SKM-1 treated with dmso at 0.1 percent for 144 hours (cell line): ENCODE measurements at regions not wholly inside any gene's neighbourhood (a gene's known extent, or its start where the extent isn't known, plus 50 kb on each side); places are given as distances from the start of the nearest gene placed in this dataset.
"Not testable (repeated sequence)": the region's sequence is repeated elsewhere in the genome, so short reads cannot be mapped to it uniquely, and the experiment has no call there.

Source experiments
- DNase-seq: peaks from one replicate; lab custom pipeline; 2025; ENCODE audit not compliant: unreplicated experiment; lab: John Stamatoyannopoulos, UW

- DNase-seq = no peak
Measured at GRCh38 chr2:134009440-134009839, 244.4 kb upstream of the MGAT5 start.

GRCh38 chr2:134009906-134010305 lies 244.0 kb upstream of the MGAT5 start:
- not testable (repeated sequence) for DNase-seq

- no peak for DNase-seq
Measured at GRCh38 chr2:134011936-134012586, 241.8 kb upstream of the MGAT5 start.

GRCh38 chr2:134014196-134014960 lies 239.5 kb upstream of the MGAT5 start:
- no peak for DNase-seq

GRCh38 chr2:134019871-134020270 lies 234.0 kb upstream of the MGAT5 start:
- no peak for DNase-seq

GRCh38 chr2:134020608-134021007 lies 233.3 kb upstream of the MGAT5 start:
- no peak for DNase-seq

GRCh38 chr2:134021830-134022524 lies 231.9 kb upstream of the MGAT5 start:
- no peak for DNase-seq

GRCh38 chr2:134023854-134024253 lies 230.0 kb upstream of the MGAT5 start:
- DNase-seq = no peak

- no peak for DNase-seq
Measured at GRCh38 chr2:134027980-134028379, 225.9 kb upstream of the MGAT5 start.

GRCh38 chr2:134029418-134029817 lies 224.5 kb upstream of the MGAT5 start:
- no peak for DNase-seq

- DNase-seq = no peak
Measured at GRCh38 chr2:134031539-134031938, 222.3 kb upstream of the MGAT5 start.

GRCh38 chr2:134035605-134036370 lies 218.1 kb upstream of the MGAT5 start:
- no peak for DNase-seq

- DNase-seq = no peak
Measured at GRCh38 chr2:134039912-134040581, 213.8 kb upstream of the MGAT5 start.

GRCh38 chr2:134040626-134041172 lies 213.2 kb upstream of the MGAT5 start:
- not testable (repeated sequence) for DNase-seq

GRCh38 chr2:134041877-134042276 lies 212.0 kb upstream of the MGAT5 start:
- no peak for DNase-seq

GRCh38 chr2:134043028-134043427 lies 210.8 kb upstream of the MGAT5 start:
- DNase-seq = not testable (repeated sequence)

GRCh38 chr2:134052173-134052572 lies 201.7 kb upstream of the MGAT5 start:
- DNase-seq = no peak

GRCh38 chr2:134056173-134056572 lies 197.7 kb upstream of the MGAT5 start:
- DNase-seq = no peak

- DNase-seq = not testable (repeated sequence)
Measured at GRCh38 chr2:134061066-134061465, 192.8 kb upstream of the MGAT5 start.

GRCh38 chr2:134062235-134062634 lies 191.6 kb upstream of the MGAT5 start:
- not testable (repeated sequence) for DNase-seq
